ENCODE measurements at regions not wholly inside any gene's neighbourhood (a gene's known extent, or its start where the extent isn't known, plus 50 kb on each side); places are given as distances from the start of the nearest gene placed in this dataset.
A peak's percentile ranks its signal among the peaks of the same experiment; 100 is the strongest.

DNA sequence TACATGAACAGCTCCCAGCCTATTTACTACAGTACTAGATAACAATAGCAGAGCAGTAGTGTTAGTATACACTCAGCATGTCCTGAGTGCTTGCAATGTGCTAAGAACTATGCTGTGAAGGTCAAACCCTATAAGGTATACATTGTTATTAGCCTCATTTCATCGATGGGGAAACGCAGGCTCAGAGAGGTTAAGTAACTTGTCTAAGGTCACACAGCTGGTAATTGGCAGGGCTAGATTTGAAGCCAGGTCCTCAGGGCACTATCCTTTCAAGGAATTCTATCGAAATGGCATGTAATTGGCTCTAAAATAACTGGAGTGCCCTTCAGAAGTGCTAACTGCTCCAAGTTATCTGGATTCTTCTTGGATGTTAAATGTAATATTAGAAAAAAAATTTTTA, 295.6 kb downstream of the ZNF536 start:
- Histone ChIP-seq H3K4me2 (ENCODE audit: low read length) (no peak overlapping the region), H2AFZ (ENCODE audit: low read length) (no peak overlapping the region), H4K20me1 (ENCODE audit: insufficient read depth, low read length) (no peaks in the 10 kb centered on the region), H3K27ac (ENCODE audit: low read depth, low read length, poor library complexity, severe bottlenecking) (no peak overlapping the region), H3K4me1 (ENCODE audit: insufficient read depth, low read length, poor library complexity, severe bottlenecking) (no peaks in the 10 kb centered on the region), H3K4me3 (ENCODE audit: low read depth, low read length, poor library complexity, severe bottlenecking) (no peak overlapping the region), H3K36me3 (ENCODE audit: insufficient read depth, low read length) (no peaks in the 10 kb centered on the region), H3K9me3 (ENCODE audit: low read length) (no peaks in the 10 kb centered on the region), H3K79me2 (ENCODE audit: insufficient read depth, low read depth, low read length) (no peaks in the 10 kb centered on the region), H3K9me2 (ENCODE audit: insufficient read depth, low read length) (no peaks in the 10 kb centered on the region)
- no peak for DNase-seq (ENCODE audit: low spot score)
- CTCF ChIA-PET (ENCODE audit: unreplicated experiment) = no interaction called here
- POLR2A ChIA-PET = interaction anchor here (0.7 kb wide), 1 partner anchor 1092 kb away, joined by 3 read pairs; no protein-coding TSS in a partner anchor
- intact Hi-C loops (cut with micrococcal nuclease; ENCODE audit: unreplicated experiment) = no loop called here
- no TSS peak for BruUV-seq (replicated peaks)
- TF ChIP-seq EZH2phosphoT487 (IDR thresholded peaks at IDR 0.05; ENCODE audit: borderline replicate concordance, low read depth, low read length) = no peak
- no peak for TF ChIP-seq CTCF (conservative IDR thresholded peaks at IDR 0.05; ENCODE audit: low read length)

DNA sequence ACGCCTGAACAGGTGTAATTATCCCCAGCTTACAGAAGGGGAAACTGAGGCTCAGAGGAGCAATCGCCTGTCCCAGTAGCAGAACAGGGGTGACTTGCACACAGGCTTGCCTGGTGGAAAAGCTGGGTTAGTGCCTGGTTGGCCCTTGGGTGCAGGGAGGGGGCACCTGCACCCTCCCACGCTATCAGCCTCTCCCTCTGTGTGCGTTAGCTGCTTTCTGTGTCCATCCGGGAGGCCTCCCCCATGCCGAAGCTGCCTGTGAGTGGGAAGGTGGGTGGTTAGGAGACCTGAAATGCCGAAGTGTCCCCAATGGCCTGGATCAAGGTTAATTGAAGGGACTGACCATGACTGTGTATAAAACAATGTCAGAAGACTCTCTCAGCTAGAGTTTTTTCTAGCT, 295.0 kb downstream of the ZNF536 start:
- ChIA-PET CTCF (ENCODE audit: unreplicated experiment) (interaction anchor here (0.5 kb wide), 1 partner anchor 1145 kb away, joined by 3 read pairs; no protein-coding TSS in a partner anchor), POLR2A (interaction anchor here (0.6 to 0.7 kb wide), 2 partner anchors 323 to 1091 kb away, joined by 3 read pairs; no protein-coding TSS in a partner anchor)
- intact Hi-C loops (cut with micrococcal nuclease; ENCODE audit: unreplicated experiment) = no loop called here
- DNase-seq (ENCODE audit: low spot score) = no peak
- no TSS peak for BruUV-seq (replicated peaks)
- Histone ChIP-seq H3K27ac (ENCODE audit: low read depth, low read length, poor library complexity, severe bottlenecking) (no peak overlapping the region), H3K4me3 (ENCODE audit: low read depth, low read length, poor library complexity, severe bottlenecking) (no peak overlapping the region), H3K9me3 (ENCODE audit: low read length) (no peaks in the 10 kb centered on the region), H4K20me1 (ENCODE audit: insufficient read depth, low read length) (no peaks in the 10 kb centered on the region), H3K36me3 (ENCODE audit: insufficient read depth, low read length) (no peaks in the 10 kb centered on the region), H3K79me2 (ENCODE audit: insufficient read depth, low read depth, low read length) (no peaks in the 10 kb centered on the region), H3K4me2 (ENCODE audit: low read length) (no peak overlapping the region), H2AFZ (ENCODE audit: low read length) (no peak overlapping the region), H3K4me1 (ENCODE audit: insufficient read depth, low read length, poor library complexity, severe bottlenecking) (no peaks in the 10 kb centered on the region), H3K9me2 (ENCODE audit: insufficient read depth, low read length) (no peaks in the 10 kb centered on the region)
- no peak for TF ChIP-seq EZH2phosphoT487 (IDR thresholded peaks at IDR 0.05; ENCODE audit: borderline replicate concordance, low read depth, low read length)
- no peak for TF ChIP-seq CTCF (conservative IDR thresholded peaks at IDR 0.05; ENCODE audit: low read length)

DNA sequence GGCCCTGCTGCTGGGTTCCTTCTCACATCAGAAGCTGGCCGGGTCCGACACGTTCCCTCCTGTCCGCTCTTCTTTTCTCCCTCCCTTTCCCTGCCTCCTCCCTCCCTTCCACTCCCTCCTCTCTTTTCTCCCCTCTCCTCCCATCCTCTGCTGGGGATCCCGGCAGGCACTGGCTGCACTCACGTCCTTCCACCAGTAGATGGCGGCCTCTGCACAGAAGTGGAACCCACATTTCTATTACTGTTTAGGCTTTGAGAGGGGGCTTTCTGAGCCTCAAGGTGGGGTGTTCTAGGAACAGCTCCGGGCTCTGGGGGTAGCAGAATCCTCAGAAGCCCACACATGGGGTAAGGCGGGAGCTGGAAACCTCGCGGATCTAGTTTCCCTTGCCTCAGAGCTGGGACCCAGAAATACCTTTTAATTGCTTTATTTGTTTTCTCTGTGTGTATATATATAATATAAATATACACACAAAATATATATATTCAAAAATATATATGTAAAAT, 294.2 kb downstream of the ZNF536 start:
- no TSS peak for BruUV-seq (replicated peaks)
- Histone ChIP-seq H3K9me3 (ENCODE audit: low read length) (no peaks in the 10 kb centered on the region), H3K79me2 (ENCODE audit: insufficient read depth, low read depth, low read length) (no peaks in the 10 kb centered on the region), H3K4me3 (ENCODE audit: low read depth, low read length, poor library complexity, severe bottlenecking) (no peak overlapping the region), H4K20me1 (ENCODE audit: insufficient read depth, low read length) (no peaks in the 10 kb centered on the region), H3K4me2 (ENCODE audit: low read length) (no peak overlapping the region), H3K4me1 (ENCODE audit: insufficient read depth, low read length, poor library complexity, severe bottlenecking) (no peaks in the 10 kb centered on the region), H3K27ac (ENCODE audit: low read depth, low read length, poor library complexity, severe bottlenecking) (no peak overlapping the region), H2AFZ (ENCODE audit: low read length) (no peak overlapping the region), H3K9me2 (ENCODE audit: insufficient read depth, low read length) (no peaks in the 10 kb centered on the region), H3K36me3 (ENCODE audit: insufficient read depth, low read length) (no peaks in the 10 kb centered on the region)
- intact Hi-C loops (cut with micrococcal nuclease; ENCODE audit: unreplicated experiment) = no loop called here
- POLR2A ChIA-PET = no interaction called here
- DNase-seq (ENCODE audit: low spot score) = peak; percentile 43
- CTCF ChIA-PET (ENCODE audit: unreplicated experiment) = no interaction called here
- TF ChIP-seq CTCF (conservative IDR thresholded peaks at IDR 0.05; ENCODE audit: low read length) = peak; percentile 93
- TF ChIP-seq EZH2phosphoT487 (IDR thresholded peaks at IDR 0.05; ENCODE audit: borderline replicate concordance, low read depth, low read length) = no peak
